GM10266 (cell line): ENCODE measurements at regions not wholly inside any gene's neighbourhood (a gene's known extent, or its start where the extent isn't known, plus 50 kb on each side); places are given as distances from the start of the nearest gene placed in this dataset.
"Not testable (repeated sequence)": the region's sequence is repeated elsewhere in the genome, so short reads cannot be mapped to it uniquely, and the experiment has no call there.

Experiments used
- DNase-seq: peaks from one replicate; pipeline ENCODE4 v3.0.0; 2012; ENCODE audit errors: extremely low spot score
- TF ChIP-seq, protein P1 (sequence below): IDR thresholded peaks from 2 replicates; pipeline ENCODE4 v1.5.1; 2012; ENCODE audit warnings: mild to moderate bottlenecking, low read depth; ENCODE audit not compliant: control insufficient read depth, insufficient read depth; ENCODE audit errors: missing control alignments

DNA sequence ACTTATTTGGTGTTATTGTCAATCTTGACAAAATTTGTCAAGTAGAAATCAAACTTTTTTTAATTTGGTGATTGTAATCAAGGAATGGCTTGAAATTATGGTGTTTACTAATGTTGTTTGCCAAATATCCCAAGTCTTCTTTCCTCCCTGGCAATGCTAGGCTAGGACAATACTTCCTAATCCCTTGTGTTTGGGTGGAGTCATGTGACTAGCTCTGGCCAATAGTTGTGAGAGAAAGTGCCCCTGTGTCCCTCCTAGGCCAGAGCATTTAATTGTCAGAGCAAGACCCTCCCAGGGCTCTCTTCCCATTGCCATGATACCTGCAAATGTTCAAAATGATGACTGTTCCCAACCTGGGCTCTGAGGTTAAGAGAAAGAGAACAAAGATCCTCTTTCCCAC lies 132.7 kb downstream of the ANXA2 start:
- TF ChIP-seq, protein P1, sequence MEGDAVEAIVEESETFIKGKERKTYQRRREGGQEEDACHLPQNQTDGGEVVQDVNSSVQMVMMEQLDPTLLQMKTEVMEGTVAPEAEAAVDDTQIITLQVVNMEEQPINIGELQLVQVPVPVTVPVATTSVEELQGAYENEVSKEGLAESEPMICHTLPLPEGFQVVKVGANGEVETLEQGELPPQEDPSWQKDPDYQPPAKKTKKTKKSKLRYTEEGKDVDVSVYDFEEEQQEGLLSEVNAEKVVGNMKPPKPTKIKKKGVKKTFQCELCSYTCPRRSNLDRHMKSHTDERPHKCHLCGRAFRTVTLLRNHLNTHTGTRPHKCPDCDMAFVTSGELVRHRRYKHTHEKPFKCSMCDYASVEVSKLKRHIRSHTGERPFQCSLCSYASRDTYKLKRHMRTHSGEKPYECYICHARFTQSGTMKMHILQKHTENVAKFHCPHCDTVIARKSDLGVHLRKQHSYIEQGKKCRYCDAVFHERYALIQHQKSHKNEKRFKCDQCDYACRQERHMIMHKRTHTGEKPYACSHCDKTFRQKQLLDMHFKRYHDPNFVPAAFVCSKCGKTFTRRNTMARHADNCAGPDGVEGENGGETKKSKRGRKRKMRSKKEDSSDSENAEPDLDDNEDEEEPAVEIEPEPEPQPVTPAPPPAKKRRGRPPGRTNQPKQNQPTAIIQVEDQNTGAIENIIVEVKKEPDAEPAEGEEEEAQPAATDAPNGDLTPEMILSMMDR: no peak

DNA sequence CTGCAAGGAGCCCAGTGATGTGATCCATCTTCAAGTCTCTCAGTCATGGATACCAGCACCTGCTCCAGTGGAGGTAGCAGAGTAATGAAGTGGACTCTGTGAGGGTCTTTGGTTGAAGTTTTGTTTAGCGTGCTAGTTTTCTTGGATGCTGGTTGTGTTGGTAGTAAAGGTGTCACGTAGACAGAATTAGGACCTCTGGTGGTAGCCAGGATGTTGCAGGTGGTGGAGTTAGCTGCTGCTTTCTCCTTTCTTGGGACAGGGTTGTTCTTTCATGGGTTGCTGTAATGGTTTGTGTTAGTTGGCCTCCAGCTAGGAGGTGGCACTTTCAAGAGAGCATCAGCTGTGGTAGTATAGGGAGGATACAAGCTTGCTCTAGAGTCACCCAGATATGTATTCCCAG lies 125.2 kb downstream of the ANXA2 start:
- no peak for DNase-seq
- TF ChIP-seq, protein P1: no peak

More for the DNA sequence above, 132.7 kb downstream of the ANXA2 start:
- DNase-seq: no peak

DNA sequence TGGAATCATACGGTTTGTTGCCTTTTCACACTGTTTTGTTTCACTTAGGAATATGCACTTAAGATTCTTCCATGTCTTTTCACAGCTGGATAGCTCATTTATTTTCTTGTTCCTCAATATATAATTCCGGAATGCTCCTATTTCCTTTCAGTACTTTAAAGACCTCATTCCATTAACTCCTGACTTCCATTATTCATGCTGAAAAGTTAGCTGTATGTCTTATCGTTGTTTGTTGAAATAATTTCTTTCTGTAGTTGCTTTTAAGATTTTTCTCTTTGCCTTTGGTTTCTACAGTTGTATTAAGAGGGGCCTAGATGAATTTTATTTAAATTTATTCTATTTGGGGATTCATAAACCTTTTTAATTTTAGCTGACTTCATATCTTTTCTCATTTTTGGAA lies 122.2 kb downstream of the ANXA2 start:
- TF ChIP-seq, protein P1: no peak
- no peak for DNase-seq

DNA sequence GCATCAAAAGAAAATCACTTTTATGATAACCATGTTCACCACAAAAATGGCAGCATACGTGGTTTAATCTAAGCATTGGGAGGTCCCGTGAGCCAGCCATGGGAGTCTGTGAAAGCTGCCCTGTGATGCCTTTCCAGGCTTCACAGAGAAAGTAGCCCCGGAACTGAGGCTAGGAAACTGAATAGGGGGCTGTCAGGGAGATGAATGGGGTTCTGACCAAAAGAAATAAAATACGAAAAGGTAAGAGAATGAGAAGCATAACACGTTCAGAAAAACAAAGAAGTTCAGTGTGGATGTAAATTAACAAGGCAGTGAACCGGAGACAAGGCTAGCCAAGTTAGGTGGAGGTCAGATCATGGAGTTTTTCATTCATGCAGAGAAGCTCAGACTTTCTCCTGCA lies 118.9 kb downstream of the ANXA2 start:
- no peak for DNase-seq
- TF ChIP-seq, protein P1: no peak

DNA sequence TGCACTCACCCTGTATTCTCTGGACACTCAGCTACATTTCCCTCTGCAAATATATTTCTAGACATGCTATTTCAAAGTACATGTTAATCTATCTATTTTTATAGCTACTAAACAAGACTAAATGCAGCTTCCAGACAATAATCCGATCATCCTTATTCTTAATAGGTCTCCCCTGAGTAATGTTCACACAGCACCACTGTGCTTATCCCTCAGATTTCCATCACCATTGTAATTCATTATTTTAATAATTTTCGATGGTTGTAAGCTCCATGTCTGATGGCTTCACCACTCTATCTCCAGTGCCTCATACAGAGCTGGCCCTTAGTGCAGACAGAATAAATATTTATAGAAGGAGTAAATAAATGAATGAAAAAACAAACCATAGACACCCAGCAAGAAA lies 117.5 kb downstream of the ANXA2 start:
- DNase-seq: no peak
- TF ChIP-seq, protein P1: no peak

DNA sequence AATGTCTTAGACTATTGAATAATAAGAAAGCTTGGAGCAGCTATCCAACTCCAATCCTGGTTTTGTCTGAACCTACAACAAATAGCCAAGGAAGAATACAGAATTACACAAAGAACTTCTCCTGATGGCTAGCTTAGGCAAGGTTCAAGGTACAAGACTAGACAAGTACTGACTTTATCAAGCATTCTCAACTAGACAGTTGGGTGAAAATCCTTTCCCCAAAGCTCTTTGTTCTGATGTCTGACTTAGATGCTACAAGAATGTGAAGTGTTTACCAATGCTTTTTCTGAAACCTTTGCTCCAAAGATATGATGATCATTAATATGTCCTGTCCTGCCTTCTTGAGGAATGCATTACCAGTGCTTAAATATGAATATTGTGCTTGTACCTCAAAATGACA lies 113.8 kb downstream of the ANXA2 start:
- TF ChIP-seq, protein P1: no peak
- DNase-seq: no peak

DNA sequence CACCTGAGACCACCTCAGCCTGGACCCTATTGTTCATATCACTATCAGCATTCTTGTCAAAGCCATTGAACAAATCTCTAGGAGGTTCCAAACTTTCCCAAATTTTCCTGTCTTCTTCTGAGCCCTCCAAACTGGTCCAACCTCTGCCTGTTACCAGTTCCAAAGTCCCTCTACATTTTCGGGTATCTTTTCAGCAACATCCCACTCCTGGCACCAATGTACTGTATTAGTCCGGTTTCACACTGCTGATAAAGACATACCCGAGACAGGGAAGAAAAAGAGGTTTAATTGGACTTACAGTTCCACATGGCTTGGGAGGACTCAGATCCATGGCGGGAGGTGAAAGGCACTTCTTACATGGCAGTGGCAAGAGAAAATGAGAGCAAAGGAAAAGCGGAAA lies 101.9 kb downstream of the ANXA2 start:
- DNase-seq: not testable (repeated sequence)

DNA sequence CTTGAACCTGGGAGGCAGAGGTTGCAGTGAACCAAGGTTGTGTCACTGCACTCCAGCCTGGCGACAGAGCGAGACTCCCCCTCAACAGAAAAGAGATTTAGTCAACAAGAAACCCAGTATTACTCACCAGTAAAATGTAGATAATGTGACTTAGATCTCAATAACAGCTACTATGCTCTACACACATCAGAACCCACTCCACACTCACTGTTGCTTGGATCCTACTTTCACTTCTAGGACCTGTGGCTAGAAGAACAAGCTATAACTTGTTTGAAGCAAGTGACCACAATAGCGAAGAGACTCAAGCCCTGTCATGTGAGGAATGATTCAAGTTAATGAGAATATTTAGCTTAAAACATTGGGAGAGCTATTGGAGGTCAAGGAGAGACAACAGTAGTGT lies 100.7 kb downstream of the ANXA2 start:
- TF ChIP-seq, protein P1: no peak
- no peak for DNase-seq
